ENCODE measurements at regions not wholly inside any gene's neighbourhood (a gene's known extent, or its start where the extent isn't known, plus 50 kb on each side); places are given as distances from the start of the nearest gene placed in this dataset.

DNA sequence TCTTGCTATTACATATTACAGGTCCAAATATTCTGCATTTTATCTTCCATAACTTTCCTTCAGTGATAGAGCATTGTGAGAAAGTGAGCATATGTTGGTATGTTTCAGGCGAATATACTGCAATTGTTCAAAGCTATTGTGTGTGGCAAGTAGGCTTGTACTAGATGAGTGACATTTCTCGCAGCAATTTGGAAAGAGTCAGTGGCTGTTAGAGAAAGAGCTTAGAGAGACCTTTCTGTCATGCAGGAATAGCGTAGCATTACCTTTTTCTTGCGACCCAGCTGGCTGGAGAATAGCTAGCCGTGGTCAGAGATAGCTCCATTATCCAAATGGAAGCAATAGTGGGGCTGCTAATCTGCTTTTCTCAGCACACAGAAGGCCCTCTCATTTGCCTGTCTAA is 678.5 kb upstream of the FOXG1 start:
- 79% methylated on average over 4 of the region's 5 CpGs for WGBS (ENCODE audit: insufficient coverage)
- no peak for DNase-seq
- Histone ChIP-seq H3K27ac (ENCODE audit: low read length) (no peak overlapping the region), H3K27me3 (ENCODE audit: control insufficient read depth, insufficient read depth, low read length) (no peaks in the 10 kb centered on the region), H3K9me3 (replicated peaks; ENCODE audit: control insufficient read depth, low read depth, low read length) (no peaks in the 10 kb centered on the region), H3K4me3 (ENCODE audit: low read length) (no peak overlapping the region), H3K36me3 (ENCODE audit: control insufficient read depth, insufficient read depth, low read length) (no peaks in the 10 kb centered on the region), H3K4me1 (ENCODE audit: control insufficient read depth, insufficient read depth, low read length) (no peaks in the 10 kb centered on the region)

DNA sequence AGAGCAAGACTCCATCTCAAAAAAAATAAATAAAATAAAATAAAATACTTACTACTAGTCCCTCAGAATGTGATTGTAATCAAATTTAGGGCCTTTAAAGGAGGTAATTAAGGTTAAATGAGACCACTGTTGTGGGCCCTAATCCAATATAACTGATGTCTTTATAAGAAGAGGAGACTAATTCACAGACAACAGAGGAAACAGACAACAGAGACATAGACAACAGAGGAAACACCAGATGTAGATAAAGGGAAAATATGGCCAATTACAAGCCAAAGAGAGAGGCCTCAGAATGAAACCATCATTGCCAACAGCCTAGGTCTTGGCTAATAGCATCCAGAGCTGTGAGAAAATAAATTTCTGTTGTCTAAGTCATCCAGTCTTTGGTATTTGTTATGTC is 669.0 kb upstream of the FOXG1 start:
- H3K9me3 ChIP-seq (replicated peaks; ENCODE audit: control insufficient read depth, low read depth, low read length): no peaks in the 10 kb centered on the region
- no peaks in the 10 kb centered on the region for H3K36me3 ChIP-seq (ENCODE audit: control insufficient read depth, insufficient read depth, low read length)
- no peak overlapping the region for H3K4me3 ChIP-seq (ENCODE audit: low read length)
- H3K4me1 ChIP-seq (ENCODE audit: control insufficient read depth, insufficient read depth, low read length): no peaks in the 10 kb centered on the region
- no peak for DNase-seq
- no peak overlapping the region for H3K27ac ChIP-seq (ENCODE audit: low read length)
- H3K27me3 ChIP-seq (ENCODE audit: control insufficient read depth, insufficient read depth, low read length): no peaks in the 10 kb centered on the region

DNA sequence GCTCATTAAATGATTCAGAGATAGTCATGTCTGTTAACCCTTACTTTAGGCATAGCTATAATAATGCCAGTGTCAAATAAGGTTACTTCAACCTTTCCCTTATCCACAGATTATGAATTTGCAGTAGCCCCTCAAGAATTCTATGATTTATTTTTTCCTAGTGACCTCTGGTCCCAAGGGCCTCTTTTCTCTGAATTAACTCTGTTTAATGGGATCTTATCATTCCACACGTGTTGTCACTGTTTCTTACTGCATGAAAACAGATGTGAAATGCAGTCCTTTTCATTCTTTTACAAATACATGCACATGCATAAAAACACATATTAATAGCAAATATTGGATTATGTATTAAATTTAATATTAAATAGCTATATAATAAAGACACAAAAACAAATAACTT is 667.7 kb upstream of the FOXG1 start:
- no peak overlapping the region for H3K4me3 ChIP-seq (ENCODE audit: low read length)
- H3K27me3 ChIP-seq (ENCODE audit: control insufficient read depth, insufficient read depth, low read length): no peaks in the 10 kb centered on the region
- H3K27ac ChIP-seq (ENCODE audit: low read length): no peak overlapping the region
- H3K36me3 ChIP-seq (ENCODE audit: control insufficient read depth, insufficient read depth, low read length): no peaks in the 10 kb centered on the region
- no peaks in the 10 kb centered on the region for H3K4me1 ChIP-seq (ENCODE audit: control insufficient read depth, insufficient read depth, low read length)
- DNase-seq: no peak
- no CpG with 5 or more reads among the region's 1 CpG for WGBS (ENCODE audit: insufficient coverage)
- H3K9me3 ChIP-seq (replicated peaks; ENCODE audit: control insufficient read depth, low read depth, low read length): no peaks in the 10 kb centered on the region

DNA sequence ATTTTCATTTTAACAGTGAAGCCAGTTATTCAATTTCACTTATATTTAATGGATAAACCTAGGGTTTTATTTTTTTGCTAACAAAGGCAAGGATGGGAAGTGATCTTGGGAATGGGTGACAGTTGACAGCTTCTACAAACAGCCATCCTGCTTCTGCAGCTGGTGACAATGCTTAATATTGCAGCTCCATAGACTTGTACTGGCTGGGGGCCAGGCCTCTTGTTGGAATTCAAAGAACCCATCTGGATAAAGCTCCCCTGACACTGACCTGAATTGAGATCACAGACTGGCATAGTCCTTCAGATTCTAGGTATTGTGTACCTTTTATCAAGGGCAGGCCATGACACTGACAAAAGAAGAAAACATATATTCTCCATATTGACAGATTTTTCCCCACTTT is 664.6 kb upstream of the FOXG1 start:
- H3K27me3 ChIP-seq (ENCODE audit: control insufficient read depth, insufficient read depth, low read length): no peaks in the 10 kb centered on the region
- H3K27ac ChIP-seq (ENCODE audit: low read length): no peak overlapping the region
- H3K36me3 ChIP-seq (ENCODE audit: control insufficient read depth, insufficient read depth, low read length): no peaks in the 10 kb centered on the region
- no peak overlapping the region for H3K4me3 ChIP-seq (ENCODE audit: low read length)
- DNase-seq: peak; percentile 36
- no peaks in the 10 kb centered on the region for H3K9me3 ChIP-seq (replicated peaks; ENCODE audit: control insufficient read depth, low read depth, low read length)
- H3K4me1 ChIP-seq (ENCODE audit: control insufficient read depth, insufficient read depth, low read length): no peaks in the 10 kb centered on the region

DNA sequence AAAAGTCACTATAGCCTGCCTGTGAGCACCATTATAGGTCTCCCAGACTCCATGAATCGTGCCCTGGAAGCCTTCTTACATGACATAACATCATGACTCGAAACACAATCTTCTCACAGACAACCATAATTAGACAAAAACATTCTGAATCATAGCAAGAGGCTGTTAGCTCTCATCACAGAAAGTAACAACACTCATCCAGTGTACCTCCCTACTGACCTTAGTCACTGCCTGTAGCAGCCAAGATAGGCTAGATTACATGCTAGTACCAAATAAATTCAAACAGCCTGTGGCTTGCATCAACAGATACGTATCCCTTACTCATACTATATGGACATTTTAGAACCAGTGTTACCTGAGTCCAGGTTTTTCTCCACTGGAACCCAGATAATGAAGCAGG is 663.8 kb upstream of the FOXG1 start:
- no peaks in the 10 kb centered on the region for H3K4me1 ChIP-seq (ENCODE audit: control insufficient read depth, insufficient read depth, low read length)
- 39% methylated on average over 2 of the region's 3 CpGs for WGBS (ENCODE audit: insufficient coverage)
- DNase-seq: peak; percentile 0
- H3K27ac ChIP-seq (ENCODE audit: low read length): no peak overlapping the region
- no peaks in the 10 kb centered on the region for H3K27me3 ChIP-seq (ENCODE audit: control insufficient read depth, insufficient read depth, low read length)
- H3K36me3 ChIP-seq (ENCODE audit: control insufficient read depth, insufficient read depth, low read length): no peaks in the 10 kb centered on the region
- H3K9me3 ChIP-seq (replicated peaks; ENCODE audit: control insufficient read depth, low read depth, low read length): no peaks in the 10 kb centered on the region
- no peak overlapping the region for H3K4me3 ChIP-seq (ENCODE audit: low read length)

DNA sequence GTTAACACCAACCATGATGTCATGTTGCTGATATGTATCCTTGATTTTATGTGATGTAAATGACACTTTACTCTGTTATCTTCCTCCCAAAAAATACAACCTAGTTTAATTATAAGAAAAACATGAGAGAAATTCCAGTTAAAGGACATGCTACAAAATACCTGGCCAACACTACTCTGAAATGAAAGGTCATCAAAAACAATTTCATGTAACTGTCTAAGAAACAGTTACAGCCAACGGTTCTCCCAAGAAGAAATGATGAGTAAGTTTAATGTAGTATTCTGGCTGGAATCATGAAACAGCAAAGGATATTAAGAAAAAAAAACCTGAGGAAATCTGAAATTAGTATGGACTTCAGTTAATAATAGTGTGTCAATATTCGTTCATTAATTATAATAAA is 653.3 kb upstream of the FOXG1 start:
- no peaks in the 10 kb centered on the region for H3K27me3 ChIP-seq (ENCODE audit: control insufficient read depth, insufficient read depth, low read length)
- no peak overlapping the region for H3K27ac ChIP-seq (ENCODE audit: low read length)
- no CpG with 5 or more reads among the region's 2 CpGs for WGBS (ENCODE audit: insufficient coverage)
- no peak overlapping the region for H3K4me3 ChIP-seq (ENCODE audit: low read length)
- H3K4me1 ChIP-seq (ENCODE audit: control insufficient read depth, insufficient read depth, low read length): no peaks in the 10 kb centered on the region
- no peaks in the 10 kb centered on the region for H3K36me3 ChIP-seq (ENCODE audit: control insufficient read depth, insufficient read depth, low read length)
- no peaks in the 10 kb centered on the region for H3K9me3 ChIP-seq (replicated peaks; ENCODE audit: control insufficient read depth, low read depth, low read length)
- DNase-seq: no peak

DNA sequence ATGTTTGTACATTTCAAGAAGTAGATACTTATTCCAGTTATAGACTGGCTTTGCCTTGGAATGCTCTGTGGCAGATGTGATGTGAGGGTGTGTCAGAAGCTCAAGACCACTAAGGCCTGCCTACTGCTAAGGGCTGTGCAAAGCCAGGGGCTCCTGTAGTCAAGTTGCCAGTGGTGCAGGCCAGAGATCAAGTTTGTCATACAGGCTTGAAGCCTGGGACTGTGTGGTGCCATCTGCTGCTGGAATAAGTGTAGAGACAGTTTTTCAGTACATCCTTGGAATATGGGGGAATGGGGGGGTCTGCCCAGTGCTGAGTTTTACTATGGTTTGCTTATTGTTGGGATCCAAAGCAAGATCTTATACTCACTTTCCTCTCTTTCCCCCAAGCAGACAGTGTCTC is 649.9 kb upstream of the FOXG1 start:
- Histone ChIP-seq H3K27me3 (ENCODE audit: control insufficient read depth, insufficient read depth, low read length) (no peaks in the 10 kb centered on the region), H3K9me3 (replicated peaks; ENCODE audit: control insufficient read depth, low read depth, low read length) (no peaks in the 10 kb centered on the region), H3K27ac (ENCODE audit: low read length) (no peak overlapping the region), H3K4me3 (ENCODE audit: low read length) (no peak overlapping the region), H3K36me3 (ENCODE audit: control insufficient read depth, insufficient read depth, low read length) (no peaks in the 10 kb centered on the region), H3K4me1 (ENCODE audit: control insufficient read depth, insufficient read depth, low read length) (no peaks in the 10 kb centered on the region)
- DNase-seq: no peak

DNA sequence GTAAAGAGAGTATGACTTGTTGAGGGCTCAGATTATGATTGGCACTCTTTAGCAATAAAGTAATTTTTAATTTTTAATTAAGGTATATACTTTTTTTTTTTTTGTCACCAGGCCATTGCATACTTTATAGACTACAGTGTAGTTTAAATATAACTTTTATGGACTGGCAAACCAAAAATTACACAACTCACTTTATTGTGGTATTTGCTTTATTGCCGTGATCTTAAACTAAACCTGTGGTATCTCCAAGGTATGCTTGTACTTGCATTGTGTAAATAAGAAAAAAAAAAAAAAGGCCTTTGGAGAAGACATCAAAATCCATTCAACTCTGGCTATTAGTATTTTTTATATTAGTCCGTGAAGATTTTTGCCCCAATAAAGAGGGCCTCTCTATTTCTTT is 646.7 kb upstream of the FOXG1 start:
- no peak overlapping the region for H3K4me3 ChIP-seq (ENCODE audit: low read length)
- WGBS (ENCODE audit: insufficient coverage): no CpG with 5 or more reads among the region's 2 CpGs
- no peak for DNase-seq
- H3K9me3 ChIP-seq (replicated peaks; ENCODE audit: control insufficient read depth, low read depth, low read length): no peaks in the 10 kb centered on the region
- H3K4me1 ChIP-seq (ENCODE audit: control insufficient read depth, insufficient read depth, low read length): no peaks in the 10 kb centered on the region
- H3K27me3 ChIP-seq (ENCODE audit: control insufficient read depth, insufficient read depth, low read length): no peaks in the 10 kb centered on the region
- H3K27ac ChIP-seq (ENCODE audit: low read length): no peak overlapping the region
- no peaks in the 10 kb centered on the region for H3K36me3 ChIP-seq (ENCODE audit: control insufficient read depth, insufficient read depth, low read length)

DNA sequence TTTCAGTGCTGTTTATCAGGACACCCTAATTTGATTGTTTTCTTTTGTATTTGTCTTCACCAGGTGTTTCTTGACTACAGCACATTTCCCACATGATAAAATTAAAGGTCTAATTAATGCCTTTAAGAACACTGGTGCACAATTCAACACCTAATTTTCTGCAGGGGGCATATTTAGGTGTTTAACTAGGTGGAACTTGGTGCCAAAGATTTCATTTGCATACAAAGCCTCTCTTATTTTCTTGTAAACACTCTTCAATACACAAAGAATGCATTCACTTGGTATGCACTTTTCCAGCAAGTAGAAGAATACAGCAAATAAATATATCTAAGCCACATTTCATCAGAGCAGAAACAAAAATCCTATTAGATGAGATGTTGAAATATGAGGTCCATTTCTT is 646.2 kb upstream of the FOXG1 start:
- Histone ChIP-seq H3K9me3 (replicated peaks; ENCODE audit: control insufficient read depth, low read depth, low read length) (no peaks in the 10 kb centered on the region), H3K36me3 (ENCODE audit: control insufficient read depth, insufficient read depth, low read length) (no peaks in the 10 kb centered on the region), H3K4me3 (ENCODE audit: low read length) (no peak overlapping the region), H3K27ac (ENCODE audit: low read length) (no peak overlapping the region), H3K27me3 (ENCODE audit: control insufficient read depth, insufficient read depth, low read length) (no peaks in the 10 kb centered on the region), H3K4me1 (ENCODE audit: control insufficient read depth, insufficient read depth, low read length) (no peaks in the 10 kb centered on the region)
- DNase-seq: no peak

DNA sequence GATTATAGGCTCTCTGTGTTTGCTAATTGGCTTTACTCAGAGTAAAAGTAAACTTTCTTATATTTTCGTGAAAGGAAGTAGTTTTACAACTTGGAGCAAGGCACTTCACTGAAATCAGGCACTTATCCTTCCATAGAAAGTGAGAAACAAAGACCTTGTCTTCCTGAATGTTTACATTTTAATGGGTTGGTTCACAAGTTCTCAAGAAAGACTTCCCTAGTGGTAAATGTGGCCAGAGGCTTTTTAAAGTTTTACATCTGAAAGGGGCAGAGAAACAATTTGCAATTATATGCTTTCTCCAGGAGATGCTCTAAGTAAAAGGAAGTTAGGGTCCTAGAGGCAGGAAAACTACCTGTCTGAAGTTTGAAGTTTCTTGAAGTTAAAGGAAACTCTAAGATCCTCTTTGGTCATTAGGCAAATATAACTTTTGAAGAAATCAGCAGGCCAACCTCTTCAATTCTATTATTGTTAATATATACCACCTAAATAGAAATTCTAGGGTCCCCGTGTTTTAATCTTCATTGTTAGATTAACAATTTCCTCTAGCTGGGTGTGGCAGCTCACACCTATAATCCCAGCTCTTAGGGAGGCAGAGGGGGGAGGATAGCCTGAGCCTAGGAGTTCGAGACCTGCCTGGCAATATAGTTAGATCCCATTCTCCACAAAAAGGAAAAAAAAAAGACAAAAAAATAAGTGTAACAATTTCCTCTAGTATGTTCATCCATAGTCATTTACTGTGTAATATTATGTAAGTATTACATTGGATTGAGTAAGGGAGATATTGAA is 644.9 kb upstream of the FOXG1 start:
- Histone ChIP-seq H3K4me3 (ENCODE audit: low read length) (no peak overlapping the region), H3K4me1 (ENCODE audit: control insufficient read depth, insufficient read depth, low read length) (no peaks in the 10 kb centered on the region), H3K27me3 (ENCODE audit: control insufficient read depth, insufficient read depth, low read length) (no peaks in the 10 kb centered on the region), H3K9me3 (replicated peaks; ENCODE audit: control insufficient read depth, low read depth, low read length) (no peaks in the 10 kb centered on the region), H3K36me3 (ENCODE audit: control insufficient read depth, insufficient read depth, low read length) (no peaks in the 10 kb centered on the region), H3K27ac (ENCODE audit: low read length) (no peak overlapping the region)
- no peak for DNase-seq
- no CpG with 5 or more reads among the region's 3 CpGs for WGBS (ENCODE audit: insufficient coverage)

DNA sequence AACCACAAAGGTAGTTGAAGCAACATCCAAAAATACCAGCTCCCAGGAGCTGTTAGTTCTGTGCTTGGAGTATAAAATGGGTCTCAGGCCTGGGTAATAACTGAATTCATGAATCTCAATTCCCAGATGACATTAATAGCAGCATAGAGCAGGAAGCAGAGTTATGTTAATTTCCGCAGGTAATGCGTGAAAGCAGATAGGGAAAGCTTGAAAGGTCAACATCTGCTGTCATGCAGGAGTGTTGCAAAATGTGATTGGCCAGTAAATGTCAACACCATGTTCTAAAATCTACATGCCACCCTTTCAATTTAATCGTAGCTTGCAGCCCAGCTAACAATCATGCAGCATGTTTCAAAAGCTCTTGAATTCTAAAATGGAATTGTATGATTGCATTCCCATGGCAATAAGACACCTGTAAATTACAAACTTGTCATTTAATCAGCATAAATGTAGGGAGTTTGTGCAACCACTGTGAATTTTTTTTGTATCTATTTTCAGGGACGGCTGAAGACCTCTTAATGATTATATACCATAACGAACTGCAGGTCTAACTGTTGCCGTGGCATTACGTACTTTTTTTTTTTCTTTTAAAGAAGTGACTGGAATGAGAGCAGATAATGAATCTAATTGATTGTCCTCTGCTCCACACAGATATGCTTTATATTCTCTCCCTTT is 635.8 kb upstream of the FOXG1 start:
- Histone ChIP-seq H3K9me3 (replicated peaks; ENCODE audit: control insufficient read depth, low read depth, low read length) (no peaks in the 10 kb centered on the region), H3K27me3 (ENCODE audit: control insufficient read depth, insufficient read depth, low read length) (no peaks in the 10 kb centered on the region), H3K4me3 (ENCODE audit: low read length) (no peak overlapping the region), H3K36me3 (ENCODE audit: control insufficient read depth, insufficient read depth, low read length) (no peaks in the 10 kb centered on the region), H3K27ac (ENCODE audit: low read length) (no peak overlapping the region), H3K4me1 (ENCODE audit: control insufficient read depth, insufficient read depth, low read length) (no peaks in the 10 kb centered on the region)
- WGBS (ENCODE audit: insufficient coverage): no CpG with 5 or more reads among the region's 7 CpGs
- no peak for DNase-seq

Measured in muscle of leg (tissue), 3 donors.